Activated CD4-positive, alpha-beta T cell treated with anti-CD3 and anti-CD28 coated beads, Interleukin-2, amount 10 ng/mL, durations not matched to agents 24 days and 14 days (primary cell): ENCODE measurements at regions not wholly inside any gene's neighbourhood (a gene's known extent, or its start where the extent isn't known, plus 50 kb on each side); places are given as distances from the start of the nearest gene placed in this dataset.
A peak's percentile ranks its signal among the peaks of the same experiment; 100 is the strongest.

Experiments used
- DNase-seq: peaks from one replicate; pipeline ENCODE4 v3.0.0; 2022
- H3K27ac Mint-ChIP-seq: one replicate; pipeline ENCODE4 v1.8.0; 2022; ENCODE audit warnings: mild to moderate bottlenecking, mixed read lengths
- H3K27me3 Mint-ChIP-seq: one replicate; pipeline ENCODE4 v1.8.0; 2022; ENCODE audit warnings: mixed read lengths
- H3K36me3 Mint-ChIP-seq: one replicate; pipeline ENCODE4 v1.8.0; 2022; ENCODE audit warnings: low read depth, mild to moderate bottlenecking, mixed read lengths
- H3K4me1 Mint-ChIP-seq: one replicate; pipeline ENCODE4 v1.8.0; 2021; ENCODE audit warnings: mixed read lengths
- H3K4me3 Mint-ChIP-seq: one replicate; pipeline ENCODE4 v1.8.0; 2022; ENCODE audit warnings: mild to moderate bottlenecking, moderate library complexity, mixed read lengths
- H3K9me3 Mint-ChIP-seq: one replicate; pipeline ENCODE4 v1.8.0; 2021; ENCODE audit warnings: mixed read lengths
- intact Hi-C: fragments of 100-400 bp; cut with micrococcal nuclease; formaldehyde crosslinking; loops from one replicate; pipeline ENCODE4 v1.15.1; 2023

DNA sequence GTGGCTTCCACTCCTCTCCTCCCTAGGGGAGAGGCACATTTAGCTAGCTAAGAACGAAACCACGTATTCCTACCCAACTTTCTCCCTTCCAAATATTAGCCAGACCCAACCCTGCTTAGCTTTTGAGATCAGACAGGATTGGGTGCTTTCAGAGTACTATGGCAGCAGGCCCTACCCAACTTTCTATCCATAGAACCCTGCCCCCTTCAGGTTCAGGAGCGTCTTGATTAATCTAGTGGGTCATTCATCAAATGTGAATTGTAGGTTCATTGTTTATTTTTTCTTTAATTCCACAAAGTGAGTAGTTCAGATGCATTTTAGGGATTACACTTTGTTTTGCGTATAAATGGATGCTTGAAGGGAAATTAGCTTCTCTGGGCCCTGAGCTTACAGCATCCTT lies 188.3 kb downstream of the MIB1 start:
- Mint-ChIP-seq H3K4me1 (no peaks in the 10 kb centered on the region), H3K27ac (no peak overlapping the region), H3K36me3 (no peaks in the 10 kb centered on the region), H3K27me3 (peaks cover 1% of the 10 kb centered on the region), H3K9me3 (no peaks in the 10 kb centered on the region), H3K4me3 (no peak overlapping the region)
- intact Hi-C loops, result no loop called here
- no peak for DNase-seq

DNA sequence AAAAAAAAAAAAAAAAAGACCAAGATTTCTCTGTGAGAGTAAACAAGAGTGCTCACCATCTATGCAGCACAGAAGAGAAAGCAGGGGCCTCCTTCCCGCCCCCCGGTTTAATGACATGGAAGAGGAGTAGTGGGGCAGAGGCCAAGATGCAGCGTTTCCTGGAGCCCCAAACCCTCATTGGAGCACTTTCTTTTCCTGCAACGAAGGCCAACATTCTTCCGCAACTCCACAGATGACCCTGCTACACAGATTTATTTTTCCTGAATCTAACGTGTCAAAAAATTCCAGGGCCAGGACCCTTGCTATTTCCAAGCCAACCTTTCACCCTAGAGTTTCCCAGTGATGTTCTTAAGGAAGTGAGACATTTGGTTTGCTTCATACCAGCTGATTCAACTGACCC lies 189.6 kb downstream of the MIB1 start:
- Mint-ChIP-seq H3K4me3 (no peak overlapping the region), H3K27ac (no peak overlapping the region), H3K36me3 (no peaks in the 10 kb centered on the region), H3K9me3 (no peaks in the 10 kb centered on the region), H3K4me1 (no peaks in the 10 kb centered on the region), H3K27me3 (peaks cover 1% of the 10 kb centered on the region)
- DNase-seq, result no peak
- intact Hi-C loops, result no loop called here

- Mint-ChIP-seq H3K27me3 (no peaks in the 10 kb centered on the region), H3K27ac (no peak overlapping the region), H3K9me3 (no peaks in the 10 kb centered on the region), H3K4me3 (no peak overlapping the region), H3K36me3 (no peaks in the 10 kb centered on the region), H3K4me1 (no peaks in the 10 kb centered on the region)
- intact Hi-C loops, result no loop called here
- no peak for DNase-seq
These were observed 193.6 kb downstream of the MIB1 start for GRCh38 chr18:21933931-21934765.

DNA sequence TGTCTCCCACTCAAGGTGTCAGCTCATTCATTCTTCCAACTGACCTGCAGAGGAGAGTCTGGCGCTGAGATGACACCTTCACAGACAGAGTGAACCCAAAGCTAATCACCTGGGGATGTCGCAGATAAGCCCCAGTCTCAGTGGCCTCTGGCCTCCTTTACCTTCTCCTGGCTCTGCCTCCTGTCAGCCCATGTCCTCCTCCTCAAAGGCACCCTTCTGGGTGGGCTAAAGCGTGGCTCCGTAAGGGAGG lies 194.1 kb downstream of the MIB1 start:
- no peaks in the 10 kb centered on the region for H3K27me3 Mint-ChIP-seq
- no peaks in the 10 kb centered on the region for H3K9me3 Mint-ChIP-seq
- H3K36me3 Mint-ChIP-seq, result no peaks in the 10 kb centered on the region
- H3K4me1 Mint-ChIP-seq, result no peaks in the 10 kb centered on the region
- H3K27ac Mint-ChIP-seq, result no peak overlapping the region
- intact Hi-C loops, result no loop called here
- H3K4me3 Mint-ChIP-seq, result no peak overlapping the region
- no peak for DNase-seq

DNA sequence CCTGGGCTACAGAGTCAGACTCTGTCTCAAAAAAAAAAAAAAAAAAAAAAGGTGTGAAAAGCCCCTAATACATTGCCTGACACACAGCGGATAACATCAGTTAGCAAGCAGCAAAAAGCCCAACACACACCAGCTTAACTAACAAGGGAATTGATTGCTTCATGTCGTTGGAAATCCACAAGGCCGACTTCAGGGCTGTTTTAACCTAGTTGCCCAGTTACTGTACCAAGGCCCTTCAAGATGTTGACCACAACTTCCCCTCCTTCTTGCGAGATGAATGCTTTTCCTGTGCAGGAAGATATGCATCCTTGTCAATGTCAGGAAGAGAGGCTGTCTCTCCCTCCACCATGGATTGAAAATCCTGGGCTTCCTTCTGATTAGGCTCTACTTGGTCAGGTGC lies 202.9 kb downstream of the MIB1 start:
- intact Hi-C loops, result no loop called here
- H3K27ac Mint-ChIP-seq, result no peak overlapping the region
- peaks cover 2% of the 10 kb centered on the region for H3K27me3 Mint-ChIP-seq
- H3K4me3 Mint-ChIP-seq, result no peak overlapping the region
- DNase-seq, result no peak
- H3K9me3 Mint-ChIP-seq, result no peaks in the 10 kb centered on the region
- no peaks in the 10 kb centered on the region for H3K36me3 Mint-ChIP-seq
- H3K4me1 Mint-ChIP-seq, result no peaks in the 10 kb centered on the region

- Mint-ChIP-seq H3K27ac (no peak overlapping the region), H3K4me1 (no peaks in the 10 kb centered on the region), H3K9me3 (no peaks in the 10 kb centered on the region), H3K27me3 (peaks cover 11% of the 10 kb centered on the region), H3K4me3 (no peak overlapping the region), H3K36me3 (no peaks in the 10 kb centered on the region)
- intact Hi-C loops, result no loop called here
- DNase-seq, result no peak
These were observed 208.9 kb downstream of the MIB1 start for GRCh38 chr18:21949326-21950015.

GRCh38 chr18:21955757-21956652 lies 213.4 kb upstream of the GATA6 start:
- Mint-ChIP-seq H3K9me3 (no peaks in the 10 kb centered on the region), H3K27me3 (peaks cover 16% of the 10 kb centered on the region), H3K4me1 (no peaks in the 10 kb centered on the region), H3K27ac (no peak overlapping the region), H3K36me3 (no peaks in the 10 kb centered on the region), H3K4me3 (no peak overlapping the region)
- intact Hi-C loops, result loop anchor here (1.0 kb wide), 3 partner anchors 59 to 761 kb away; no protein-coding TSS in a partner anchor
- DNase-seq, result peak; percentile 93

DNA sequence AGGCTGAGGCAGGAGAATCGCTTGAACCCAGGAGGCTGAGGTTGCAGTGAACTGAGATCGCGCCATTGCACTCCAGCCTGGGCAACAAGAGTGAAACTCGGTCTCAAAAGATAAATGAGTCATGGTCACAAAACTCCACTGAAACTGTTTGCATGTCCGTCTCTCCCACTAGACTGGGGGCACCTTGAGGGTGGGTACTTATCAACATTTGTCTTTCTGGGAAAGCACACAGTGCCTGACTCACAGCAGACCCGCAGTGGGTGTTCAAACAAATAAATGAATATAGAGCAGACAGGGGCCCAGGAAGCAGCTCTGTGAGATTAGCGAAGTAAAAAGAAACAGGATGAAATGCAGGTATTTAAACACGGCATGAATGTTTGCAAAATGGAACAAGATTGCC lies 211.1 kb upstream of the GATA6 start:
- Mint-ChIP-seq H3K4me3 (no peak overlapping the region), H3K27me3 (peaks cover 11% of the 10 kb centered on the region), H3K4me1 (no peaks in the 10 kb centered on the region), H3K9me3 (no peaks in the 10 kb centered on the region), H3K27ac (no peak overlapping the region), H3K36me3 (no peaks in the 10 kb centered on the region)
- DNase-seq, result no peak
- intact Hi-C loops, result no loop called here

DNA sequence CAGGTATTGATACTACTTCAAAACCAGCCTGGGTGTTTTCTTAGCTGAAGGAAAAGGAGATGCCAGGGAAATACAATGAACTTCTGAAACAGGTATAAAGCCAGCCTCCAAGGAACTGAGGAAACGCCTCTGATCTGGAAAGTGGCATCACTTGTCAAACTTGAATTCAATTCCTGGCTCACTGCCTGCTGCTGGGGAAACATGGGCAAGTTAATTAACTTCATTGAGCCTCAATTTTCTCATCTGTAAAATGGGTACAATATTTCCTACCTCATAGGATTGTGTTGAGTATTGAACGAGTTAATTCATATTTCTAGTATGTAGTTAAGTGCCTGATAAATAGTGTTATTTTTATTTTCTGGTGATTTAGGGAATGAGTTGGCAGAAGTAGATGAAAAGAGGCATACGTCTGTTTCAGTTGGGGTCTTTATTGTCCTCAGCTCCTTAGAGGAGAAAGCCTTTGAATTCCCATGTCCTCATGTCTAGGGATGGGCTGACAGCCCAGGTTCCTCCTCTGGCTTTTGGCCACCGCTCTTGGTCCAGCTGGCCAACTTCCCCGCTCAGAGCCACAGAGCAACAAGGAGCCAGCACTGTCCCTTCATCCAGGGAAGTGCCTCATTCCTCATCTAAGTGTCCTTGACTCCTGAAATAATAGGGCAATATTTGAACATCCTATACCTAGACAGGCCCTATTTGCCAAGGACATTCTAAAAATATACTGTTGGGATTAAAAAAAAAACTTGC lies 210.5 kb upstream of the GATA6 start:
- no peaks in the 10 kb centered on the region for H3K36me3 Mint-ChIP-seq
- H3K4me1 Mint-ChIP-seq, result no peaks in the 10 kb centered on the region
- peaks cover 10% of the 10 kb centered on the region for H3K27me3 Mint-ChIP-seq
- no peak for DNase-seq
- no peaks in the 10 kb centered on the region for H3K9me3 Mint-ChIP-seq
- no peak overlapping the region for H3K4me3 Mint-ChIP-seq
- no peak overlapping the region for H3K27ac Mint-ChIP-seq
- intact Hi-C loops, result no loop called here

DNA sequence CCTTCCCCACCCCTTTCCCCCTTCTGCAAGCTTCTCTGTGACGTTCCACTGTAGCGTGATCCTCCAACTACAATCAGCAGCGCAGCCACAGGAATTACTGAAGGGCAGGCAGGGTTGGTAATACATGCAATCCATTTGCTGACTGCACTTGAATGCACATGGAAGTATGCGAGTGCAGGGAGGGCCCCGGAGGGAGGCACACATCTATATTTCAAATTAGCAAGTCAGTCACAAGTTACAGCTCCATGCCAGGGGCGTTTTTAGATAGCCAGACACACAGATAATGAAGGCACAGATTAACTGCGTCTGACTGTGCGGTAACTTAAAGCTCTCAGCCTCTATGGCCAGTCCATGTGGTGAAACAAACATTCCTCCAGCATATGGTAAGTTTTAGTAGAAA lies 209.2 kb upstream of the GATA6 start:
- intact Hi-C loops, result no loop called here
- DNase-seq, result no peak
- H3K4me3 Mint-ChIP-seq, result no peak overlapping the region
- peaks cover 4% of the 10 kb centered on the region for H3K27me3 Mint-ChIP-seq
- H3K27ac Mint-ChIP-seq, result no peak overlapping the region
- no peaks in the 10 kb centered on the region for H3K4me1 Mint-ChIP-seq
- H3K36me3 Mint-ChIP-seq, result no peaks in the 10 kb centered on the region
- H3K9me3 Mint-ChIP-seq, result no peaks in the 10 kb centered on the region

GRCh38 chr18:21963336-21963735 lies 206.1 kb upstream of the GATA6 start:
- Mint-ChIP-seq H3K4me3 (no peak overlapping the region), H3K27me3 (peaks cover 2% of the 10 kb centered on the region), H3K36me3 (no peaks in the 10 kb centered on the region), H3K4me1 (no peaks in the 10 kb centered on the region), H3K27ac (no peak overlapping the region), H3K9me3 (no peaks in the 10 kb centered on the region)
- intact Hi-C loops, result no loop called here
- DNase-seq, result no peak

- DNase-seq, result no peak
- Mint-ChIP-seq H3K4me3 (no peak overlapping the region), H3K4me1 (no peaks in the 10 kb centered on the region), H3K27ac (no peak overlapping the region), H3K27me3 (no peaks in the 10 kb centered on the region), H3K9me3 (no peaks in the 10 kb centered on the region), H3K36me3 (no peaks in the 10 kb centered on the region)
- intact Hi-C loops, result no loop called here
These were observed 201.1 kb upstream of the GATA6 start for GRCh38 chr18:21968338-21968737.

GRCh38 chr18:21972281-21972680 lies 197.1 kb upstream of the GATA6 start:
- no peak overlapping the region for H3K4me3 Mint-ChIP-seq
- intact Hi-C loops, result no loop called here
- no peak overlapping the region for H3K27ac Mint-ChIP-seq
- H3K36me3 Mint-ChIP-seq, result no peaks in the 10 kb centered on the region
- no peaks in the 10 kb centered on the region for H3K4me1 Mint-ChIP-seq
- H3K27me3 Mint-ChIP-seq, result no peaks in the 10 kb centered on the region
- no peak for DNase-seq
- H3K9me3 Mint-ChIP-seq, result no peaks in the 10 kb centered on the region
